ENCODE measurements at regions not wholly inside any gene's neighbourhood (a gene's known extent, or its start where the extent isn't known, plus 50 kb on each side); places are given as distances from the start of the nearest gene placed in this dataset.

GRCh38 chr2:120809151-120809550 is 73.5 kb downstream of the GLI2 start:
- H3K4me2 ChIP-seq (ENCODE audit: insufficient read depth, low read length), result no peak overlapping the region

More at GRCh38 chr2:120809151-120809550, 73.5 kb downstream of the GLI2 start:
- no peak for FAIRE-seq
- CTCF ChIA-PET, result interaction anchor here (2.0 kb wide), 1 partner anchor 271 kb away, joined by 5 read pairs; no protein-coding TSS in a partner anchor
- TF ChIP-seq GATA2 (IDR thresholded peaks at IDR 0.05; ENCODE audit: insufficient read depth, insufficient read length, low read depth, low read length) (no peak), JUN (IDR thresholded peaks at IDR 0.05; ENCODE audit: borderline replicate concordance, insufficient read depth, insufficient read length, low read depth) (no peak), POLR2AphosphoS5 (IDR thresholded peaks at IDR 0.05; ENCODE audit: insufficient read depth, low read depth, low read length) (no peak), CTCF (IDR thresholded peaks at IDR 0.05; ENCODE audit: extremely low read depth in 1 of 2, insufficient read depth in 1 of 2, low read depth in 1 of 2, low read length in 2 of 2) (no peak), POLR2A (IDR thresholded peaks at IDR 0.05; ENCODE audit: low read depth, low read length) (no peak), MYC (IDR thresholded peaks at IDR 0.05; ENCODE audit: low read depth, low read length) (no peak), MAX (IDR thresholded peaks at IDR 0.05; ENCODE audit: insufficient read depth, insufficient read length) (no peak), EZH2 (IDR thresholded peaks at IDR 0.05; ENCODE audit: borderline replicate concordance, low read depth, low read length, severe bottlenecking) (no peak), FOS (IDR thresholded peaks at IDR 0.05; ENCODE audit: borderline replicate concordance, insufficient read depth, low read length) (no peak)
- Histone ChIP-seq H3K27me3 (ENCODE audit: control insufficient read depth in 2 of 2, insufficient read depth in 2 of 2, low read length in 2 of 2) (no peaks in the 10 kb centered on the region), H3K27ac (ENCODE audit: insufficient read depth, low read depth, low read length) (no peak overlapping the region), H4K20me1 (replicated peaks; ENCODE audit: control insufficient read depth, extremely low read depth, insufficient read depth, low read length) (no peaks in the 10 kb centered on the region), H3K9me1 (replicated peaks; ENCODE audit: control insufficient read depth, extremely low read depth, insufficient read depth, low read length) (no peaks in the 10 kb centered on the region), H3K4me3 (replicated peaks in 1 of 3; ENCODE audit: insufficient read depth in 1 of 3, low read depth in 1 of 3, low read length in 3 of 3) (no peak overlapping the region), H3K4me1 (ENCODE audit: control insufficient read depth, extremely low read depth, insufficient read depth, low read length) (no peaks in the 10 kb centered on the region), H2AFZ (ENCODE audit: low read depth, low read length) (no peak overlapping the region), H3K79me2 (ENCODE audit: control insufficient read depth, insufficient read depth, low read length) (no peaks in the 10 kb centered on the region), H3K36me3 (ENCODE audit: control insufficient read depth in 2 of 2, extremely low read depth in 1 of 2, insufficient read depth in 2 of 2, low read length in 2 of 2) (no peaks in the 10 kb centered on the region), H3K9ac (replicated peaks; ENCODE audit: extremely low read depth, insufficient read depth, low read length) (no peak overlapping the region), H3K9me3 (replicated peaks; ENCODE audit: control insufficient read depth, insufficient read depth, low read length) (no peaks in the 10 kb centered on the region)
- DNase-seq (ENCODE audit: low read depth, low spot score), result no peak
- intact Hi-C loops (cut with micrococcal nuclease) (no loop called here), dilution Hi-C loops (cut with MboI; ENCODE audit: extremely low pct_ligation_motif_present, low sequenced_read_pairs) (no loop called here)
- POLR2A ChIA-PET, result no interaction called here
- BruUV-seq (replicated peaks), result no TSS peak
